ENCODE measurements at regions not wholly inside any gene's neighbourhood (a gene's known extent, or its start where the extent isn't known, plus 50 kb on each side); places are given as distances from the start of the nearest gene placed in this dataset.

DNA sequence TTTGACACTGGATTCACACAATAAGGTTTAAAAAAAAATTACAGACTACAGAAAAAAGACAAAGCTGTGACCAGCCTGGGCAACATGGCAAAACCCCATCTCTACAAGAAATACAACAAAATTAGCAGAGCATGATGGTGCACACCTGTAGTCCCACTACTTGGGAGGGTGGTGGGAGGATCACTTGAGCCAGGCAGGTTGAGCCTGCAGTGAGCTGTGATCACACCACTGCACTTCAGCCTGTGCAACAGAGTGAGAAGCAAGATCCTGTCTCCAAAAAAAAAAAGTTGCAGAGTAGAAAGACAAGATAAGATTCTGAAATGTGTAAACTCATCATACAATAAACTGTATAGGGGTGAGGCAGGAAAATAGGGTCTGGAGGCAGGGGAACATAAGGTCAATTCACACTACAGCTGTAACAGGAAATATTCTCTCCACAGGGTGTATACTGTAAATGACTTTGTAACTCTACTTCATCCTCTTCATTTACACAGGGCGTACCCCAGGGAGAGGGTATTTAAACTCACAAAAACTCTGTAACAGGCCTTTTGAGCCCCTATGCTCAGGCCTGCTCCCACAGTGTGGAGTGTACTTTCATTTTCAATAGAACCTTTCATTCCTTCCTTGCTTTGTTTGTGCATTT is 112.6 kb upstream of the MAPK10 start:
- TF ChIP-seq, protein P1, sequence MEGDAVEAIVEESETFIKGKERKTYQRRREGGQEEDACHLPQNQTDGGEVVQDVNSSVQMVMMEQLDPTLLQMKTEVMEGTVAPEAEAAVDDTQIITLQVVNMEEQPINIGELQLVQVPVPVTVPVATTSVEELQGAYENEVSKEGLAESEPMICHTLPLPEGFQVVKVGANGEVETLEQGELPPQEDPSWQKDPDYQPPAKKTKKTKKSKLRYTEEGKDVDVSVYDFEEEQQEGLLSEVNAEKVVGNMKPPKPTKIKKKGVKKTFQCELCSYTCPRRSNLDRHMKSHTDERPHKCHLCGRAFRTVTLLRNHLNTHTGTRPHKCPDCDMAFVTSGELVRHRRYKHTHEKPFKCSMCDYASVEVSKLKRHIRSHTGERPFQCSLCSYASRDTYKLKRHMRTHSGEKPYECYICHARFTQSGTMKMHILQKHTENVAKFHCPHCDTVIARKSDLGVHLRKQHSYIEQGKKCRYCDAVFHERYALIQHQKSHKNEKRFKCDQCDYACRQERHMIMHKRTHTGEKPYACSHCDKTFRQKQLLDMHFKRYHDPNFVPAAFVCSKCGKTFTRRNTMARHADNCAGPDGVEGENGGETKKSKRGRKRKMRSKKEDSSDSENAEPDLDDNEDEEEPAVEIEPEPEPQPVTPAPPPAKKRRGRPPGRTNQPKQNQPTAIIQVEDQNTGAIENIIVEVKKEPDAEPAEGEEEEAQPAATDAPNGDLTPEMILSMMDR (IDR thresholded peaks at IDR 0.05) = no peak
- TF ChIP-seq POLR2AphosphoS5 (IDR thresholded peaks at IDR 0.05) (no peak), POLR2A (IDR thresholded peaks at IDR 0.05) (no peak)
